K562 (cell line): ENCODE measurements at regions not wholly inside any gene's neighbourhood (a gene's known extent, or its start where the extent isn't known, plus 50 kb on each side); places are given as distances from the start of the nearest gene placed in this dataset.

ENCODE experiments used
- GATAD2A ChIP-seq: fragments of 450-650 bp; IDR thresholded peaks from 2 replicates; pipeline ENCODE4 v1.6.1; 2017
- RAD21 ChIP-seq, 2 experiments: fragments of 250-450 bp in 1 of 2; fragments of 450-650 bp in 1 of 2; sonication (Bioruptor Pico) in 1 of 2; formaldehyde crosslinking in 1 of 2; IDR thresholded peaks in 1 of 2; conservative IDR thresholded peaks in 1 of 2; 2 replicates each; pipeline versions ENCODE4 v1.4.0 to v1.8.0; 2020 to 2022; ENCODE audit warnings: mild to moderate bottlenecking in 2 of 2, moderate library complexity in 1 of 2
- REST ChIP-seq, 2 experiments: fragments of 450-650 bp; formaldehyde crosslinking in 1 of 2; IDR thresholded peaks; 2 replicates each; pipeline versions ENCODE4 v1.4.0 to v1.6.1; 2014 to 2020; ENCODE audit warnings: mild to moderate bottlenecking in 2 of 2, borderline replicate concordance in 1 of 2, low read depth in 1 of 2
- SMC3 ChIP-seq: conservative IDR thresholded peaks from 2 replicates; pipeline ENCODE4 v1.6.1; 2011; ENCODE audit warnings: low read depth, low read length, improper control_type of control experiment; ENCODE audit not compliant: insufficient read depth
- TCF7L2 ChIP-seq: fragments of 150-350 bp; IDR thresholded peaks from 2 replicates; pipeline ENCODE4 v1.6.1; 2016; ENCODE audit warnings: low read depth, mild to moderate bottlenecking, low read length, moderate library complexity
- ZFP36 ChIP-seq: fragments of 150-350 bp; IDR thresholded peaks from 2 replicates; pipeline ENCODE4 v1.6.1; 2018; ENCODE audit warnings: low read length, low read depth; ENCODE audit not compliant: partially characterized antibody
- TF ChIP-seq, protein P1 (sequence below): fragments of 250-450 bp; sonication (Bioruptor Pico); IDR thresholded peaks from 2 replicates; pipeline ENCODE4 v1.4.0; 2020
- TF ChIP-seq, protein P2 (sequence below), 3 experiments: IDR thresholded peaks in 2 of 3; conservative IDR thresholded peaks in 1 of 3; 2 replicates each; pipeline ENCODE4 v1.5.1; 2011 to 2012; ENCODE audit warnings: low read length in 3 of 3, mild to moderate bottlenecking in 3 of 3, control low read depth in 2 of 3, improper control_type of control experiment in 1 of 3, inconsistent platforms in 1 of 3, low read depth in 1 of 3, mixed read lengths in 1 of 3, moderate library complexity in 1 of 3; ENCODE audit not compliant: insufficient read depth in 2 of 3

DNA sequence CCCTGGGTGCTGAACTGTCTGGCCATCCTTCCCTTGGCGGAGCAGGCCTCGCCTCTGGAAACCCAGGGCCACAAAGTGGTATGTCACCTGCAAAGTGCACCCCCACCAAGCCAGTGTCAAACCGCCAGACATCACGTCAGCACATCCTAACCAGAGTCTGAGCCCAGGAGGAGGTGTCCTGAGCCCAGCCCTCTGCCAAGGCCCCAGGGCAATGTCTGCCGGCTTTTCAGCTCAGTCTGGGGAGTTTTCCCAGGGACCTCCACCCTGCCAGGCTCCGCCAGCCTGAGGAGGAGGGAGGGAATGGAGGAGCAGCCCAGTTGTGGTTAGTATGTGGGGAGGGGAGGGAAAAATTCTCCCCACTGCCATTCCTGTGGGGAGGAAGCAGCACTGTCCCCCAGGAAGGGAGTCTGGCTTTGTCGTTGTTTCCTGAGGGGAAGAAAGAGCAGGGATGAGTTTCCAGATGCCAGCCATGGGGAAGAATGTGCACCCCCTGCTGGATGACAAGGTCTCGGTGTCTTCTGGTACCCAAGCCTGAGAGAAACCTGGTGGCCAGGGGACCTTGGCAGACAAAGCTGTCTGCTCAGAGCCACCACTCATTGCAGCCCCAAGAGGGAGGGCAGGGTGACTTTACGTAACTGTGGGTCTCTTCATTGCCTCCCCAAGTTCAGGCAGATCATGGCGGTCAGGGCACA lies 81.4 kb upstream of the CD82 start (continued):
- TF ChIP-seq REST (IDR thresholded peaks at IDR 0.05; ENCODE audit: borderline replicate concordance) (peak; percentile 46), REST (CRISPR knock-in tag; IDR thresholded peaks at IDR 0.05; ENCODE audit: low read depth) (no peak), RAD21 (CRISPR knock-in tag; conservative IDR thresholded peaks at IDR 0.05 in 1 of 2, IDR thresholded peaks at IDR 0.05 in 1 of 2) (peak; percentile 28 to 52; a peak in 3 of 4 replicates), GATAD2A (no peak), ZFP36 (no peak), SMC3 (peak; percentile 43; the same call in 1 of the 2 replicates), TCF7L2 (no peak)
- TF ChIP-seq, protein P1, sequence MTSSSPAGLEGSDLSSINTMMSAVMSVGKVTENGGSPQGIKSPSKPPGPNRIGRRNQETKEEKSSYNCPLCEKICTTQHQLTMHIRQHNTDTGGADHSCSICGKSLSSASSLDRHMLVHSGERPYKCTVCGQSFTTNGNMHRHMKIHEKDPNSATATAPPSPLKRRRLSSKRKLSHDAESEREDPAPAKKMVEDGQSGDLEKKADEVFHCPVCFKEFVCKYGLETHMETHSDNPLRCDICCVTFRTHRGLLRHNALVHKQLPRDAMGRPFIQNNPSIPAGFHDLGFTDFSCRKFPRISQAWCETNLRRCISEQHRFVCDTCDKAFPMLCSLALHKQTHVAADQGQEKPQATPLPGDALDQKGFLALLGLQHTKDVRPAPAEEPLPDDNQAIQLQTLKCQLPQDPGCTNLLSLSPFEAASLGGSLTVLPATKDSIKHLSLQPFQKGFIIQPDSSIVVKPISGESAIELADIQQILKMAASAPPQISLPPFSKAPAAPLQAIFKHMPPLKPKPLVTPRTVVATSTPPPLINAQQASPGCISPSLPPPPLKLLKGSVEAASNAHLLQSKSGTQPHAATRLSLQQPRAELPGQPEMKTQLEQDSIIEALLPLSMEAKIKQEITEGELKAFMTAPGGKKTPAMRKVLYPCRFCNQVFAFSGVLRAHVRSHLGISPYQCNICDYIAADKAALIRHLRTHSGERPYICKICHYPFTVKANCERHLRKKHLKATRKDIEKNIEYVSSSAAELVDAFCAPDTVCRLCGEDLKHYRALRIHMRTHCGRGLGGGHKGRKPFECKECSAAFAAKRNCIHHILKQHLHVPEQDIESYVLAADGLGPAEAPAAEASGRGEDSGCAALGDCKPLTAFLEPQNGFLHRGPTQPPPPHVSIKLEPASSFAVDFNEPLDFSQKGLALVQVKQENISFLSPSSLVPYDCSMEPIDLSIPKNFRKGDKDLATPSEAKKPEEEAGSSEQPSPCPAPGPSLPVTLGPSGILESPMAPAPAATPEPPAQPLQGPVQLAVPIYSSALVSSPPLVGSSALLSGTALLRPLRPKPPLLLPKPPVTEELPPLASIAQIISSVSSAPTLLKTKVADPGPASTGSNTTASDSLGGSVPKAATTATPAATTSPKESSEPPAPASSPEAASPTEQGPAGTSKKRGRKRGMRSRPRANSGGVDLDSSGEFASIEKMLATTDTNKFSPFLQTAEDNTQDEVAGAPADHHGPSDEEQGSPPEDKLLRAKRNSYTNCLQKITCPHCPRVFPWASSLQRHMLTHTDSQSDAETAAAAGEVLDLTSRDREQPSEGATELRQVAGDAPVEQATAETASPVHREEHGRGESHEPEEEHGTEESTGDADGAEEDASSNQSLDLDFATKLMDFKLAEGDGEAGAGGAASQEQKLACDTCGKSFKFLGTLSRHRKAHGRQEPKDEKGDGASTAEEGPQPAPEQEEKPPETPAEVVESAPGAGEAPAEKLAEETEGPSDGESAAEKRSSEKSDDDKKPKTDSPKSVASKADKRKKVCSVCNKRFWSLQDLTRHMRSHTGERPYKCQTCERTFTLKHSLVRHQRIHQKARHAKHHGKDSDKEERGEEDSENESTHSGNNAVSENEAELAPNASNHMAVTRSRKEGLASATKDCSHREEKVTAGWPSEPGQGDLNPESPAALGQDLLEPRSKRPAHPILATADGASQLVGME (CRISPR knock-in tag): no peak
- TF ChIP-seq, protein P2, sequence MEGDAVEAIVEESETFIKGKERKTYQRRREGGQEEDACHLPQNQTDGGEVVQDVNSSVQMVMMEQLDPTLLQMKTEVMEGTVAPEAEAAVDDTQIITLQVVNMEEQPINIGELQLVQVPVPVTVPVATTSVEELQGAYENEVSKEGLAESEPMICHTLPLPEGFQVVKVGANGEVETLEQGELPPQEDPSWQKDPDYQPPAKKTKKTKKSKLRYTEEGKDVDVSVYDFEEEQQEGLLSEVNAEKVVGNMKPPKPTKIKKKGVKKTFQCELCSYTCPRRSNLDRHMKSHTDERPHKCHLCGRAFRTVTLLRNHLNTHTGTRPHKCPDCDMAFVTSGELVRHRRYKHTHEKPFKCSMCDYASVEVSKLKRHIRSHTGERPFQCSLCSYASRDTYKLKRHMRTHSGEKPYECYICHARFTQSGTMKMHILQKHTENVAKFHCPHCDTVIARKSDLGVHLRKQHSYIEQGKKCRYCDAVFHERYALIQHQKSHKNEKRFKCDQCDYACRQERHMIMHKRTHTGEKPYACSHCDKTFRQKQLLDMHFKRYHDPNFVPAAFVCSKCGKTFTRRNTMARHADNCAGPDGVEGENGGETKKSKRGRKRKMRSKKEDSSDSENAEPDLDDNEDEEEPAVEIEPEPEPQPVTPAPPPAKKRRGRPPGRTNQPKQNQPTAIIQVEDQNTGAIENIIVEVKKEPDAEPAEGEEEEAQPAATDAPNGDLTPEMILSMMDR (IDR thresholded peaks at IDR 0.05 in 2 of 3, conservative IDR thresholded peaks at IDR 0.05 in 1 of 3; ENCODE audit: insufficient read depth in 2 of 3, low read depth in 1 of 3, low read length in 3 of 3): peak; percentile 58 to 67 (median 61)
- TF ChIP-seq, all 486 proteins: peak for 5
